ENCODE measurements at regions not wholly inside any gene's neighbourhood (a gene's known extent, or its start where the extent isn't known, plus 50 kb on each side); places are given as distances from the start of the nearest gene placed in this dataset.

DNA sequence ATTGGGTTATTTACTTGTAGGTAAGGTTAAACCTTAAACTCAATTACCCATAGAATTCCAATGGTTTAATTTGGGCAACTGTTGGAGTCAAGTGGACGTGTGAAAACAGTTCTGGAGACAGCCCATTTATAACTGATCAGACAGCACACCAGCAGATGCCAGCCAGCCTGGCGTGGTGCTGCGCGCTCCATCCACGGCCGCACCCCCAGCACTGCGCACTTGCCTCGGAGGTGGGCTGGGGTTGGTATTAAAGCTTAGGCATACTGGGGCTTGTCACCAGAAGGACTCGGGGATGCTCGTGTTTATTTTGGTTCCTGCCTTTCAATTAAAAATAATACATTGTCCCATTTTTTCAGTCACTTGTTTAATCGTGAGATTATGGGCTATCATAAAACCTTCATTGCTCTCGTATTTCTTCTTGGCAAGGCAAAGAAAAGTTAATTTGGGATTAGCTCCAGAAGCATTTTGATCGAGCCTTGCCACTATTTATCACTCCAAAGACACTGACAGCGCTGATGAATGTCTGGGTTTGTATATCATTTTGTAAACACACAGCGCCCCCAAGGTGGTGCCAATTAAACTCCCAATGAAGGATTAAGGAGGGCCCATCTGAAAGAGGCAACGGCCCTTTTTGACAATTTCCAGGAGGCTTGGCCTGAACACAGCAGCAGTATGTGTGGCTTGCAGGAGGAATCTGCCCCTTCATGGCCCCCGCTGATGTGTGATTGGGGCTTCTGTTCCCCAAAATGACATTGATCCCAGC is 204.5 kb upstream of the CXCL12 start:
- DNase-seq (ENCODE audit: extremely low read depth in 1 of 4, low spot score in 3 of 4) (no peak), ATAC-seq (no peak), FAIRE-seq (no peak)
- Histone ChIP-seq H3K4me1 (replicated peaks in 1 of 2; ENCODE audit: control insufficient read depth in 2 of 2, insufficient read depth in 2 of 2, low read length in 2 of 2) (no peaks in the 10 kb centered on the region), H3K36me3 (ENCODE audit: control insufficient read depth, insufficient read depth, low read length) (no peaks in the 10 kb centered on the region), H3K27ac (ENCODE audit: extremely low read depth, low read depth, low read length) (no peak overlapping the region), H4K20me1 (replicated peaks; ENCODE audit: control insufficient read depth, insufficient read depth, low read length) (no peaks in the 10 kb centered on the region; the same call in 1 of the 2 replicates), H3K9me3 (replicated peaks; ENCODE audit: control insufficient read depth, insufficient read depth, low read depth, low read length) (no peaks in the 10 kb centered on the region), H3K9me1 (ENCODE audit: control insufficient read depth, insufficient read depth, low read length) (no peaks in the 10 kb centered on the region), H3K4me2 (ENCODE audit: insufficient read depth, low read length) (no peak overlapping the region), H3K79me2 (ENCODE audit: control insufficient read depth, insufficient read depth, low read length) (no peaks in the 10 kb centered on the region), H2AFZ (ENCODE audit: low read depth, low read length) (no peak overlapping the region), H3K27me3 (ENCODE audit: control insufficient read depth in 2 of 2, insufficient read depth in 2 of 2, low read length in 2 of 2) (peaks cover 0 to 49% of the 10 kb centered on the region in 2 experiments; a peak in 3 of 5 replicates), H3K9ac (ENCODE audit: insufficient read depth in 1 of 2, low read depth in 2 of 2, low read length in 2 of 2) (no peak overlapping the region), H3K4me3 (no peak overlapping the region)
- BruUV-seq (replicated peaks): no TSS peak
- 1% methylated on average over 17 of the region's 17 CpGs for WGBS (ENCODE audit: insufficient coverage, low coverage, missing lambda C conversion rate)
- in situ Hi-C loops (cut with MboI) (no loop called here), intact Hi-C loops (cut with micrococcal nuclease) (no loop called here)
- no peak for TF ChIP-seq LARP7 (IDR thresholded peaks at IDR 0.05)
- TF ChIP-seq PBX2 (CRISPR knock-in tag; IDR thresholded peaks at IDR 0.05; ENCODE audit: low read depth): no peak
- peak; percentile 33; the same call in 1 of the 2 replicates for TF ChIP-seq PBX2 (tag; conservative IDR thresholded peaks at IDR 0.05; ENCODE audit: low read depth)
- ChIA-PET CTCF (ENCODE audit: low intra/inter-chr PET ratio) (no interaction called here), POLR2A (no interaction called here)

All from K562 (cell line).